Frontal cortex (tissue), 3 donors: ENCODE measurements at regions not wholly inside any gene's neighbourhood (a gene's known extent, or its start where the extent isn't known, plus 50 kb on each side); places are given as distances from the start of the nearest gene placed in this dataset.
"Not testable (repeated sequence)": the region's sequence is repeated elsewhere in the genome, so short reads cannot be mapped to it uniquely, and the experiment has no call there.

Experiments
- DNase-seq, 2 donors: peaks; one replicate each; pipeline ENCODE4 v3.0.0; 2012; ENCODE audit warnings: low spot score in 2 of 2
- FAIRE-seq: peaks from 2 replicates; lab custom pipeline; 2012; peaks lifted over from hg19 to GRCh38; lab: Jason Lieb, UNC
- donor health status: control.
- donor health status: control.
- donor health status: control.

DNA sequence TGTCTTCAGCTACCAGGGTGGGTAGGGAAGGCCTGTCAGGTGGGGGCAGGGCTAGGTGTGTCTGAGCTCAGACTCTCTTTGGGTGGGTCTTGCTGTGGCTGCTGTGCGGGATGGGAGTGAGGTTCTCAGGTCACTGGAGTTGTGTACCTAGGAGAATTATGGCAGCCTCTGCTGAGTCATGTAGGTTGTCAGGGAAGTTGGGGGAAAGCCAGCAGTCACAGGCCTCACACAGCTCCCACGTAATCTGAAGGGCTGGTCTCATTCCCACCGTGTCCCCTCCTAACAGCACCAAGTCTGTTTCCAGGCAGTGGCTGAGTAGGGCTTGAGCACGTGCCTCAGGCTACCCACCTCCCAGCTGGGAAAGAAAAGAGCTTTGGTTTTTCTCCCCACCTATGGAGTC lies 67.0 kb downstream of the CHCHD4 start:
- no peak for DNase-seq
- no peak for FAIRE-seq

DNA sequence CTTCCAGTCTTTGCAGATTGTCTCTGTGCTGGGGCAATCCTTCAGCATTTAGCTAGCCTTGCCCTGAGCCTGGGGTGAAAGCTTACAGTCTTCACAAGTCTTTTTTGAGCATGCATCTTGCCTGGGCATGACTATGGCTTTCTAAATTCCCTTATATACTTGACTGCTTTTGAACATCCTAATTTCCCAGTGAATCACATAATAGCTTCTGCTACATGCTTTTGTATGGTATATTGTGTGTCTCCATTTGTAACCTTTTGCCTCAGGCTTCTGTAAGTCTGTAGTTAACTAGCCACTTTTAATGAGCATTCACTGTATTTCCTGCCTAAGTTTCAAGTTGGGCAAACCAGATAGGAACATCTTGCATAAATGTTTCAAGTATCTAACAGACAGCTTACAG lies 76.8 kb downstream of the CHCHD4 start:
- DNase-seq (no peak), FAIRE-seq (no peak)

DNA sequence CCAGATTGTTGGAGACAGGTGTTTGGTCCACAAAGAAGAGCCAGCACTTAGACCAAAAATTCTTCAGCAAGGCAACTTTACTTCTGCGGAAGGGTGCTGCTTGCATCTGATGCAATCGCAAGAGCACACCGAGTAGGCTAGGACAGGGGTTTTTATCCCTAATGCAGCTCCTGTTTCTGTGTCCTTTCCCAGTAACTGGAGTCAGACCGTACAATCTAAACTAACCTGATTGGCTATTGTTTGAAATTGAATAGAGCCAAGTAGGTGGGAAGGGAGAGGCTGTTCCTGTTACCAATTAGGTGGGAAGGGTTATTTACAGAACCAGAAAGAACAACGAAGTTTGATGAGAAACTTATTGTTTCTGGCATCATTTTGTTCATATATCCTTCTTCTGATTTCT lies 77.6 kb downstream of the CHCHD4 start:
- no peak for DNase-seq
- no peak for FAIRE-seq

DNA sequence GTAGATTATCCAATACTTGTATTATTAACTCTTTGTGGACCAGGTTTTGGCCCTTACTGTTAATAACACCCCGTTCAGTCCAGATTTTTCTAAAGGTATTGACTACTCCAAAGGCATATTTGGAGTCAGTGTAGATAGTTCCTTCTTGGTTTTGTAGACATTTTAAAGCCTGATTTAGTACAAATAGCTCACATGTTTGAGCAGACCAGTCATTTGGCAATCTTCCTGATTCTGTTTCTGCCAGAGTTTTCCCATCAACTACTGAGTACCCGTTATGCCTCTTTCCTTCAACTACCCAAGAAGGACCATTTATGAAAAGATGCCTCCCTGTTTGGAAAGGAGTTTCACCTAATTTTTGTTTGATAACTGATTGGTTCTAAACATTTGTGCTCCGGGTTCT lies 82.0 kb downstream of the CHCHD4 start:
- no peak for FAIRE-seq

DNA sequence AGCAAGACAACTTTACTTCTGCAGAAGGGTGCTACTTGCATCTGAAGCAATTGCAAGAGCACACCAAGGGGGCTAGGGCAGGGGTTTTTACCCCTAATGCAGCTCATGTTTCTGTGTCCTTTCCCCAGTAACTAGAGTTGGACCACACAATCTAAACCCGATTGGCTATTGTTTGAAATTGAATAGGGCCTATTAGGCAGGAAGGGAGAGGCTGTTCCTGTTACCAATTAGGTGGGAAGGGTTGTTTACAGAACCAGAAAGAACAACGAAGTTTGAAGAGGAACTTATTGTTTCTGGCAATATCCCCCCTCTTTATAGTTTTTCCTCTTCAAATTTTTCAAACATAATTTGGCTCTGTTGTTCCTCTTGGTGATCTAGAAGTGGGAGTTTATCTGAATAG lies 85.5 kb downstream of the CHCHD4 start:
- no peak for DNase-seq
- FAIRE-seq, result no peak

More for the DNA sequence above, 82.0 kb downstream of the CHCHD4 start:
- DNase-seq, result no peak

DNA sequence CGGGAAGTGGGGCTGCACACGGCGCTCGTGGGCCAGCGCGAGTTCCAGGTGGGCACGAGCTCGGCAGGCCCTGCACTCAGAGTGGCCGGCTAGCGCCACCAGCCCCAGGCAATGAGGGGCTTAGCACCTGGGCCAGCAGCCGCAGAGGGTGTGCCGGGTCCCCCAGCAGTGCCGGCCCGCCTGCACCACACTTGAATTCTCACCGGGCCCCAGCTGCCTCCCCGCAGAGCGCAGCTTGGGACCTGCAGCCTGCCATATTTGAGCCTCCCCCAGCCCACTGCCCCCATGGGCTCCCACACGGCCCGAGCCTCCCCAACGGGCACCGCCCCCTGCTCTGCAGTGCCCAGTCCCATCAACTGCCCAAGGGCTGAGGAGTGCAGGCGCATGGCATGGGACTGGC lies 87.5 kb downstream of the CHCHD4 start:
- no peak for FAIRE-seq
- no peak for DNase-seq

DNA sequence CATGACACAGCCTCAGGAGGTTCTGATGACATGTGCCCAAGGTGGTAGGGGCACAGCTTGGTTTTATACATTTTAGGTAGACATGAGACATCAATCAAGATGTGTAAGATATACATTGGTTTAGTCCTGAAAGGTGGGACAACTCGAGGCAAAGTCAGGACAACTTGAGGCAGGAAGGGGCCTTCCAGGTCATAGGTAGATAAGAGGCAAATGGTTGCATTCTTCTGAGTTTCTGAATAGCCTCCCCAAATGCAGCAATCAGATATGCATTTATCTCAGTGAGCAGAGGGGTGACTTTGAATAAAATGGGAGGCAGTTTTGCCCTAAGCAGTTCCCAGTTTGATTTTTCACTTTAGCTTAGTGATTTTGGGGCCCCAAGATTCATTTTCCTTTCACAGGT lies 91.6 kb downstream of the CHCHD4 start:
- FAIRE-seq (no peak), DNase-seq (no peak)

DNA sequence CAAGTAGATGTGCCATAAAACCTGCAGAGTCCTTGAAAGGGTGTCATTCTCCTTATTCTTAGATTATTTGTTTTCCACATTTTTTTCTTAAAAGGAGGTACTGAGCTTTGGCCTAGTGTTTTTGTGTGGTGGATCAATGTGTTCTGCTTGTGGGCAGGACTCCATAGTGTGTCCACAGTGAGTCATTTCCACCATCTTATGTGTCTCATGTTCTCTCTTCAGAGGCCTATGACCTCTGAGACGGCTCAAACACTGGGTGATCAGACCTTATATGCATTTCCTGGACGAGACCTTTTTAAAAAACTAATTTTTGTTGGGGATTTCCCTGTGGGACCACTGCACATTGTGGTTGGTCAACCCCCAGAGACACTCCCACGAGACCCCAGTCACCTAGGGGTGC lies 93.4 kb downstream of the CHCHD4 start:
- FAIRE-seq, result no peak

DNA sequence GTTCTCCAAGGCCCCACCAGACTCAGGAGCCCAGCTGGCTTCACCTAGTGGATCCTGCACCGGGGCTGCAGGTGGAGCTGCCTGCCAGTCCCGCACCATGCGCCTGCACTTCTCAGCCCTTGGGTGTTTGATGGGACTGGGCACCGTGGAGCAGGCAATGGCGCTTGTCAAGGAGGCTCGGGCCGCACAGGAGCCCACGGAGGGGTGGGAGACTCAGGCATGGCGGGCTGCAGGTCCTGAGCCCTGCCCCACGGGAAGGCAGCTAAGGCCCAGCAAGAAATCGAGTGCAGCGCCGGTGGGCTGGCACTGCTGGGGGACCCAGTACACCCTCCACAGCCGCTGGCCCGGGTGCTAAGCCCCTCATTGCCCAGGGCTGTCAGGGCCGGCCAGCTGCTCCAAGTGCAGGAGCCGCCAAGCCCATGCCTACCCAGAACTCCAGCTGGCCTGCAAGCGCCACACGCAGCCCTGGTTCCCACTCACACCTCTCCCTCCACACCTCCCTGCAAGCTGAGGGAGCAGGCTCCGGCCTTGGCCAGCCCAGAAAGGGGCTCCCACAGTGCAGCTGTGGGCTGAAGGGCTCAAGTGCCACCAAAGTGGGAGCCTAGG lies 95.2 kb downstream of the CHCHD4 start:
- FAIRE-seq, DNase-seq: not testable (repeated sequence)

More for the DNA sequence above, 93.4 kb downstream of the CHCHD4 start:
- no peak for DNase-seq

DNA sequence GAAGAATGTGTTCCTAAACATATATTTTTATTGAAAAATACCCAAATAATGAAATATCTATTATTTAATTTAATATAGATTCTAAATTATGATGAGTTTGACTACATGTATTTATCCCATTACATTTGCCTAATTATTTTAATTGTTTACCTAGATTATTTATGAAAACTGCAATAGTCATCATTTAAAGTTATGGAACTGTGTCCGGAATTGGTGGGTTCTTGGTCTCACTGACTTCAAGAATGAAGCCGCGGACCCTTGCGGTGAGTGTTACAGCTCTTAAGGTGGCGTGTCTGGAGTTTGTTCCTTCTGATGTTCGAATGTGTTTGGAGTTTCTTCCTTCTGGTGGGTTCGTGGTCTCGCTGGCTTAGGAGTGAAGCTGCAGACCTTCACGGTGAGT lies 96.5 kb downstream of the CHCHD4 start:
- DNase-seq, FAIRE-seq: not testable (repeated sequence)

DNA sequence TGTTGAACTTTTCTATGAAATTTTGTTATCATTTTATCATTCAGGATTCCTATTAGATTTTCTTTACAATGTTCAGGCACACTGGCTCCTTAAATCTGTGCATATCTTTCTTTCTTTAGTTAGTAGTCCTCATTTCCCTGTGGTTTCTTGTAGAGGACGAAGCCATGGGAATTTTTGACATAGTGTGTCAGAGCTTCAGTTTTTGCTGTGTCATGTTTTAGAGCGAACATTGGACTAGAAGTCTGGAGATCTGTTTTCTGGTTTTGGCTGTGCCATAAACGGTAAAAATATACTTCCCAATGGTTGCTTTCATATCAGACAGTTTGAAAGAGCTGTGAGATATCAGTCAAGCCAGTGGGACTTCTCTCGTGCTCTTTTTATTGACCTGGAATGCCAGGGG lies 105.2 kb downstream of the CHCHD4 start:
- DNase-seq (no peak), FAIRE-seq (no peak)

DNA sequence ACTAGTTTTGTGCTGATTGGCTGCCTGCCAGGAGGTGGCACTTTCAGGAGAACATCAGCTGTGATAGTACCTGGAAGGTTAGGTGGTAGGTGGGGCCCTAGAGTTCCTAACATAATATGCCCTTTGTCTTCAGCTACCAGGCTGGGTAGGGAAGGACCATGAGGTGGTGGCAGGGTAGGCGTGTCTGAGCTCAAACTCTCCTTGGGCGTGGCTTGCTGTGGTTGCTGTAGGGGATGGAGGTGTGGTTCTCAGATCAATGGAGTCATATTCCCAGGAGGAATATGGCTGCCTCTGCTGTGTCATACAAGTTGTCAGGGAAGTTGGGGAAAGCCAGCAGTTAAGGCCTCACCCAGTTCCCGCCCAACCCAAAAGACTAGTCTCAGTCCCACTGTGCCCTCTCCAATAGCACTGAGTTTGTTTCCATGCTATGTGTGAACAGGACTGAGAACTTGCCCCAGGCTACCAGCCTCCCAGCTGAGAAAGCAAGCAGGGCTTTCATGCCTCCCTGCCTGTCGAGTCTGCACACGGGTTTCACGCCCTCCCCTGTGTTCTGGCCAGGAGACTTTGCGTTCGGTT lies 107.7 kb downstream of the CHCHD4 start:
- DNase-seq (no peak), FAIRE-seq (no peak)

DNA sequence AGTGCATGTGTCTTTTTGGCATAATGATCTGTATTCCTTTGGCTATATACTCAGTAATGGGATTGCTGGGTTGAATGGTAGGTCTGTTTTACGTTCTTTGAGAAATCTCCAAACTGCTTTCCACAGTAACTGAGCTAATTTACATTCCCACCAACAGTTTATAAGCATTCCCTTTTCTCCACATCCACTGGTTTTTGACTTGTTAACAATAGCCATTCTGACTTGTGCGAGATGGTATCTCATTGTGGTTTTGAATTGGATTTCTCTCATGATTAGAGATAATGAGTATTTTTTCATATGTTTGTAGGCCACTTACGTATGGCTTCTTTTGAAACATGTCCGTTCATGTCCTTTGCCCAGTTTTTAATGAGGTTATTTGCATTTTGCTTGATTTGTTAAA lies 117.7 kb downstream of the CHCHD4 start:
- FAIRE-seq (no peak), DNase-seq (no peak)

DNA sequence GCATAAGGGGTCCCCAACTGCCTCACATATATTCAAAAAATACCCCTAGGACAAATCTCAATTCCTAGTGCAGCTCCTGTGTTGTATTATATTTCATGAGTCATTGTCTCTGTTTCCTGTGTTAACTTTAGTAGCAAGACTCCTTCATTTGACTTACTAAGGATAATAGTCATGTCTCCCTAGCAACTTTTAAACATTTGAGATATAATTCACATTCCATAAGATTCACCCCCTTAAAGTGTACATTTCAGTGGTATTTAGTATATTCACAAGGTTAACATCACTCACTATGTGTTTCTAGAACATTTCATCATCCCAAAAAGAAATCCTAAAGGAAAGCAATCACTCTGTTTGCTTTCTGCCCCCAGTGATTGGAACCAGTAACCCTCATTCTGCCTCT lies 121.3 kb upstream of the WNT7A start:
- FAIRE-seq (no peak), DNase-seq (no peak)

DNA sequence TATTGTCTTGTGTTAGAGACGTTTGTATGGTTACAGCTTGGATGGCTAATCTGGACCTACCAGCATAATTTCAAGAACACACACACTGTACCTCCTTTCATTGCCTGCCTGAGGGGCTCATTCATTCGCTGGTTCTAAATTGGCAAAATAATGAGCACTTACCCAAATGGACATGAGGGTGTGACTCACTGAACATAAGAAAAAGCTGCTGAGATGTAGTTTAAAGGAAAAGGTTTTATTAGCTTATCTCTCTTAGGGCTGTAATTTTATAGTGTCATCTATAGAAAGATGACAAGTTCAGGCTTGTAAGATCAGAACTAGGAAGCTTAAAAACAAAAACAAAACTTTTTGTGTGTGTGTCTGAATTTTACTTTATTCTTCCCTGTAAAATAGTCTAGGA lies 120.7 kb upstream of the WNT7A start:
- FAIRE-seq (no peak), DNase-seq (no peak)

DNA sequence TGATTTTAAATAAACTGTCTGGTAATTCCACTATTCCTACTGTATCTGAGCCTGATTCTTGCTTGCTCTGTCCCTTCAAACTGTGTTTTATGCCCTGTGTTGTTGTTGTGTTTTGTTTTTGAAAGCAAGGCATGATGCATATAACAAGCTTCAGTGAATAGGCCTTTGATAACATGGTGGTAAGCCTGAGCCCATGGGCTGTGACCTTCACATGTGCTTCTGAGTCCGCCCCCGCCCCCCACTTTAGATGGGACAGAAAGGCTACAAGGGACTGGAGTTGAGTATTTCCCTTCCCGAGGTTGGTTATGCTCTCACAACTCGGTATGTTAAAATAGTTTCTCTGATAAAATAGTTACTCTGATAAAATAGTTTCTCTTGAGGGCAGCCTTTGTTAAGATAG lies 119.0 kb upstream of the WNT7A start:
- DNase-seq, result no peak
- FAIRE-seq, result no peak

DNA sequence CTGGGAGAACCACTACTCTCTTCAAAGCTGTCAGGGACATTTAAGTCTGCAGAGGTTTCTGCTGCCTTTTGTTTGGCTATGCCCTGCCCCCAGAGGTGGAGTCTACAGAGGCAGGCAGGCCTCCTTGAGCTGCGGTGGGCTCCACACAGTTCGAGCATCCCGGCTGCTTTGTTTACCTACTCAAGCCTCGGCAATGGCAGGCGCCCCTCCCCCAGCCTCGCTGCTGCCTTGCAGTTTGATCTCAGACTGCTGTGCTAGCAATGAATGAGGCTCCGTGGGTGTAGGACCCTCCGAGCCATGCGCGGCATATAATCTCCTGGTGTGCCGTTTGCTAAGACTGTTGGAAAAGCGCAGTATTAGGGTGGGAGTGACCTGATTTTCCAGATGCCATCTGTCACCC lies 115.3 kb upstream of the WNT7A start:
- FAIRE-seq, DNase-seq: not testable (repeated sequence)

DNA sequence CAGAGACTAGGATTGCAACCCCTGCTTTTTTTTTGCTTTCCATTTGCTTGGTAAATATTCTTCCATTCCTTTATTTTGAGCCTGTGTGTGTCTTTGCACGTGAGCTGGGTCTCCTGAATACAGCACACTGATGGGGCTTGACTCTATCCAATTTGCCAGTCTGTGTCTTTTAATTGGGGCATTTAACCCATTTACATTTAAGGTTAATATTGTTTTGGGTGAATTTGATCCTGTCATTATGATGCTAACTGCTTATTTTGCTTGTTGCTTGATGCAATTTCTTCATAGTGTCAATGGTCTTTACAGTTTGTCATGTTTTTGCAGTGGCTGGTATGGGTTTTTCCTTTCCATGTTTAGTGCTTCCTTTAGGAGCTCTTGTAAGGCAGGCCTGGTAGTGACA lies 109.1 kb upstream of the WNT7A start:
- DNase-seq, FAIRE-seq: not testable (repeated sequence)

DNA sequence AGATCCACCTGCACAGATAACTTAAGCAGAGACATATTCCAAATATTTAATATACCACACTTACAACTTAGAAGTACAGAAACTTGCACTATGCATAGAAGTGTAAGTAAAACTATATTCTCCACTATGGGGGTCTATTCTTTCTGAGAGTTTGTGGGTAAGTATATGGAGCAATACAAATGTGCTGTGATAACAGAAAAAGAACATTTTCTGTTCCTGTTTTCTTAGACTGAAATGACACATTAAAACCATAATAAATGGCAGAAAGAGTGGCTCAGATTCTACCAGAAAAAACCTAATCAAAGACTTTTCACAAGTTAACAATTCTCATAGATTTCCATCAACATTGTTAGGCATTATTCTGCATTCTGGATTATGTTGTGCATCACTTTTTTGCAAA lies 96.6 kb upstream of the WNT7A start:
- DNase-seq (no peak), FAIRE-seq (no peak)

DNA sequence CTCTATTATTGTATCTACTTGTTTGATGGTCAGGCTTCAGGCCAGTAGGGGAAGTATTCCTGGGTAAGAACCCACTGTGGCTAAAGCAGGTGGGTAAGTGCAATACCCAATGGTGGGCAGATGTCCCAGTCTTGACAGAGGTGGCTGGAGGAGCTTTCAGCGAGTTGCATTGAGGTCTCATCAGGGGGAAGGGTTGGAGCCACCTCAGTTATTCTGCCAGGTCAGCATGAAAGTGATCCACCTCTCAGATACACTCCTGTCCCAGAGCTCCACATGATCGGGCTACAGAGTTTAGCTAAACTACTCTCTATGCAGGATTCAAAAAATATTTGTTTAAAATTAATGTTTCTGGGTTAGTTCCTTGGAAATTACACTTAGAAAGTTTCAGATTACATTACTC lies 95.8 kb upstream of the WNT7A start:
- no peak for FAIRE-seq
- no peak for DNase-seq

DNA sequence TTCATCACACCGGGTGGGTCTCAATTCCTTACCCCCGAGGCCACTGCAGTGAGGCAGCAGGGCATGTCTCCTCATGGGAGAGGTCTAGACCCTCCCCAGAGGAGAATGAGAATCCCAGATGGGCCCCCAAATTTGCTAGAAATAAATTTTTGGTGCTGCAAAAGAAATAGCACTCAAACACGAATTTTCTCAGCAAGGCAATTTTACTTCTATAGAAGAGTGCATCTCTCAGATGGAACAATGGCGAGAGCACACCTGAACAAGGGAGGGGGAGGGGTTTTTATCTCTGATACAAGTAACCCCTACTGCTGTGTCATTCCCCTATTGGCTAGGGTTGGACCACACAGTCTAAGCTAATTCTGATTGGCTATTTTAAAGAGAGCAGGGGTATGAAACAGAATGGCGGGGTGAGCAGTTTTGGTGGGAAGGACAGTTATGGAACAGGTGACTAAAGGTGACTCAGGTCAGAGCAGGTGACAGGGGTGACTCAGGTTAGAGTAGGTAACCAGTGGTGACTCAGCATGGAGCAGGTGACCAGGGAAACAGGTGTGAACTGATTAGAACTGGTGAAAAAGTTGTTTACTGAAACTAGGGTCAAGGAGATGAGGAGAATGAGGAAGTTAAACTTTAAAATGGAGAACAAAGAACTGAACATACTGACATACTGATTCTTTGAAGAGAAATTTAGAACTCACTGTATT lies 93.0 kb upstream of the WNT7A start:
- no peak for FAIRE-seq

DNA sequence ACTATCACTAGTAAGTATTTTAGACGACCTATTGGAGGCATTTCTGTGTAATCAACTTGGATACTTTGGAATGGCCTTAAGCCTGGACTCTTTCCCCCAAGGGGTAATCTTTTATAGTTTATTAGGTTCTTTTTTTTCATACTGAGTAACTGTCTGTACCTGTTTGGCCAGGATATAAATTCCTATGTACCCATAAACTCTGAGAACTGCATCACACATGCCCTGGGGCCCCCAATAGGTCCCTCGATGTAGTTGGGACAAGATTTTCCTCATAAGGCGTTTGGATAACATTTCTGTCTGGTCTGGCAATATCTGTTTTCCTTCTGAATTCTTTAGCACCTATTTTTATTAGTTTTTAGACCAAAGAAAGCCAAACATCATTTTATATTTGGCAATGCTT lies 86.4 kb upstream of the WNT7A start:
- no peak for DNase-seq
- no peak for FAIRE-seq

More for the DNA sequence above, 93.0 kb upstream of the WNT7A start:
- DNase-seq, result no peak
